Thymus (tissue), 11 donors: ENCODE measurements at regions not wholly inside any gene's neighbourhood (a gene's known extent, or its start where the extent isn't known, plus 50 kb on each side); places are given as distances from the start of the nearest gene placed in this dataset.

Experiments
- DNase-seq, 9 donors: peaks; one replicate each; pipeline ENCODE4 v3.0.0-alpha.2; 2013; ENCODE audit warnings: low spot score in 9 of 9, low read depth in 6 of 9, missing footprints in 1 of 9
- H3K27ac ChIP-seq, 2 donors: one replicate each; pipeline ENCODE4 v1.5.1; 2013; ENCODE audit warnings: control low read depth in 1 of 2, low read depth in 1 of 2, low read length in 1 of 2, mild to moderate bottlenecking in 1 of 2, moderate library complexity in 1 of 2
- H3K27me3 ChIP-seq, 2 donors: one replicate each; pipeline ENCODE4 v1.5.1; 2013; ENCODE audit warnings: low read length in 1 of 2; ENCODE audit not compliant: control insufficient read depth in 2 of 2, insufficient read depth in 1 of 2
- H3K36me3 ChIP-seq, 2 donors: one replicate each; pipeline ENCODE4 v1.5.1; 2013; ENCODE audit warnings: low read length in 1 of 2, mild to moderate bottlenecking in 1 of 2, moderate library complexity in 1 of 2; ENCODE audit not compliant: control insufficient read depth in 2 of 2, insufficient read depth in 2 of 2
- H3K4me1 ChIP-seq, 2 donors: one replicate each; pipeline ENCODE4 v1.5.1; 2013; ENCODE audit warnings: low read length in 2 of 2; ENCODE audit not compliant: control insufficient read depth in 2 of 2, insufficient read depth in 2 of 2
- H3K4me3 ChIP-seq, 2 donors: one replicate each; pipeline ENCODE4 v1.5.1; 2013; ENCODE audit warnings: low read length in 2 of 2, control low read depth in 1 of 2, mild to moderate bottlenecking in 1 of 2
- H3K9me3 ChIP-seq, 2 donors: one replicate each; pipeline ENCODE4 v1.5.1; 2013; ENCODE audit warnings: low read length in 1 of 2, mild to moderate bottlenecking in 1 of 2; ENCODE audit not compliant: control insufficient read depth in 2 of 2, insufficient read depth in 1 of 2
- WGBS: extraction: QIAGEN DNeasy Blood & Tissue Kit; methylation state at CpG from one replicate; pipeline ENCODE4 v1.1.7; 2013; 5-methylcytosine and 5-hydroxymethylcytosine counted together
- donor health status: healthy.

GRCh38 chr15:69526081-69527061, 73.8 kb downstream of the RPLP1 start:
- H3K4me3 ChIP-seq, result no peak overlapping the region
- DNase-seq, result no peak
- H3K27me3 ChIP-seq, result no peaks in the 10 kb centered on the region
- no peaks in the 10 kb centered on the region for H3K4me1 ChIP-seq
- no peak overlapping the region for H3K27ac ChIP-seq
- no peaks in the 10 kb centered on the region for H3K9me3 ChIP-seq
- H3K36me3 ChIP-seq, result no peaks in the 10 kb centered on the region
- WGBS, result 86% methylated on average over 17 of the region's 17 CpGs

DNA sequence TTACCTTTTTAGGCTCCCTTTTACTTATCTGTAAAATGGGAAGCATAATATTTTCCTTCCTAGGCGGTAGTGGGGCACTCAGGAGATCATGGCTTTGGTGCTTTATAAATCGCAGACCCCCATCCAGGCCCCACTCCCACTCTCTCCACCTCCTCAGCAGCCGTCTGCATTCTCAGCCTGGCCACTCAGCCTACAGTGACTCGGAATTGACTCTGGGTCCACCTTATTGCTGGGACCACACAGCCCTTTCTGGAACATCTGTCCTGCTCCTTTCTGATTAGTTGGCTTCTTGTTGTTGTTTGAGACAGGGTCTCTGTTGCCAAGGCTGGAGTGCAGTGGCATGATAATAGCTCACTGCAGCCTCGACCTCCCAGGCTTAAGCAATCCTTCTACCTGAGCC, 76.5 kb downstream of the RPLP1 start:
- H3K27me3 ChIP-seq, result peaks cover 0 to 2% of the 10 kb centered on the region in 2 donors

DNA sequence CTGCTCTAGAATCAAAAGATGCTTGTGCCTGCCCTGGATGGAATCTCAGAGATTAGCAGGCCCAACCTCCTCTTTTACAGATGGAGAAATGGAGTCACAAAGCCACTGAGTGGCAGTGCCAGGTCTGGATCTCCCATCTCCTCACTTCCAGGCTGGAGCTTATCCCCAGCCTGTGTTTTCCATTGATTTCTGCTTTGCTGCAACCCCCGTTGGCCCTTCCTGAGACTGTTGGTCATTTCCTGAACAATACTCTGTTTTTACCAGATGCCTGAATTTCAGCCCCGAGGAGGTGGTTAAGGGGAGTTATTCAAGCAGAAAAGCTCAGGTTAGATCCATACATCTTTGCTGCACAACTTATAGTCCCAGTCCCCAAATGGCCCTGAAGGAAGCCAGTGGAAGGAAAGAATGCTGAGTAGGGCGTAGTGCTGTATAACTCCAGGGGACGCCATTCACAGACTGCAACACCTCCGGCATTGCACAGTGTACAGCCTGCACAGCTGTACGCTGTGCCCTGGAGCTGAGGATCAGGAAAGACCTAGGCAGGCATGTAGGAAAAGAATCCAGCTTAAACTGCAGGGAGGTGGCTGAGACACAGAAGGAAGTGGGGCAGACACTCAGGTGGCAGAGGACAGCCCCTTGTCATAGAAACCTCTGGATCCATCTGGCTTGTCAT, 77.5 kb downstream of the RPLP1 start:
- Histone ChIP-seq H3K27ac (no peak overlapping the region), H3K36me3 (no peaks in the 10 kb centered on the region), H3K9me3 (no peaks in the 10 kb centered on the region), H3K4me3 (no peak overlapping the region), H3K27me3 (peaks cover 0 to 2% of the 10 kb centered on the region in 2 donors), H3K4me1 (no peaks in the 10 kb centered on the region)
- WGBS, result 74% methylated on average over 6 of the region's 6 CpGs
- no peak for DNase-seq

More for the DNA sequence above, 76.5 kb downstream of the RPLP1 start:
- WGBS, result 92% methylated on average over 5 of the region's 5 CpGs
- H3K4me3 ChIP-seq, result no peak overlapping the region
- no peak overlapping the region for H3K27ac ChIP-seq
- H3K4me1 ChIP-seq, result no peaks in the 10 kb centered on the region
- no peak for DNase-seq
- H3K36me3 ChIP-seq, result no peaks in the 10 kb centered on the region
- H3K9me3 ChIP-seq, result no peaks in the 10 kb centered on the region

DNA sequence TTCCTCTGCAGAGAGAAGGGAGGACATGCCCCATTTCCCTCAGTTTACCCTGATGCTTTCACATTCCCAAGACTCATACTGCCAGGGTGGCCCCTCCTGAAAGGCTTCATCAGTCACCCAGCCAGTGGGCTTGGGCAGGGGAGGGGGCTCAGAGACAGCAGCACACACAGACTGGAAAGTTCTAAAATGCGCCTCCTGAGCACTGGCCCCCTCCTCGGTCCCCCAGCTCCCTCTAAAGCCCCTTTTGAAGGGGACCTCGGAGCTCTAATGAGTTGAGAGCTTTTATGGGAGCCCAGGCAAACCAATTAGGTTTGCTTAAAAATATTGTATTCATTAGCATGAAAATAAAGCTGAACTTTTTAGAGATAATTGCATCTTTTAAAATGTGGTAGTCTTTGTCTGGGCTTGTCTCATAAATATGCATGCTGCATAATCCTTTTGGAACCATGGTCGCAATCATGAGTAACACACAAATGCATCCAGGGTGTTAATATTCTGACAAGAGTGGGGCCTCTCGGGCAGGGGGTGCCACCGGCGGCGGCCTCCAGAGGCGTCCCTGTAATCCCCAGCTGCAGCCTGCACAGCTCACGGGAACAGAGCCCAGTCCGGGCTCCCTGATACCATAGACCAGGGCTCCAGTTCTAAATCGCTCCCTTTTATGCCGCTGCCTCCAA, 78.5 kb downstream of the RPLP1 start:
- Histone ChIP-seq H3K4me1 (no peaks in the 10 kb centered on the region), H3K4me3 (no peak overlapping the region), H3K27me3 (peaks cover 0 to 2% of the 10 kb centered on the region in 2 donors), H3K36me3 (no peaks in the 10 kb centered on the region), H3K27ac (no peak overlapping the region), H3K9me3 (no peaks in the 10 kb centered on the region)
- DNase-seq, result no peak
- 95% methylated on average over 13 of the region's 13 CpGs for WGBS

- WGBS, result 95% methylated on average over 6 of the region's 6 CpGs
- peaks cover 0 to 2% of the 10 kb centered on the region in 2 donors for H3K27me3 ChIP-seq
- no peak for DNase-seq
Observed at GRCh38 chr15:69531665-69532027, 79.0 kb downstream of the RPLP1 start.

GRCh38 chr15:69532066-69532465, 79.4 kb downstream of the RPLP1 start:
- Histone ChIP-seq H3K4me3 (no peak overlapping the region), H3K4me1 (no peaks in the 10 kb centered on the region), H3K27me3 (peaks cover 0 to 2% of the 10 kb centered on the region in 2 donors), H3K27ac (no peak overlapping the region), H3K9me3 (no peaks in the 10 kb centered on the region), H3K36me3 (no peaks in the 10 kb centered on the region)
- 84% methylated on average over 1 of the region's 1 CpG for WGBS
- no peak for DNase-seq

More at GRCh38 chr15:69531665-69532027, 79.0 kb downstream of the RPLP1 start:
- H3K4me1 ChIP-seq, result no peaks in the 10 kb centered on the region
- H3K9me3 ChIP-seq, result no peaks in the 10 kb centered on the region
- H3K27ac ChIP-seq, result no peak overlapping the region
- no peak overlapping the region for H3K4me3 ChIP-seq
- H3K36me3 ChIP-seq, result no peaks in the 10 kb centered on the region

DNA sequence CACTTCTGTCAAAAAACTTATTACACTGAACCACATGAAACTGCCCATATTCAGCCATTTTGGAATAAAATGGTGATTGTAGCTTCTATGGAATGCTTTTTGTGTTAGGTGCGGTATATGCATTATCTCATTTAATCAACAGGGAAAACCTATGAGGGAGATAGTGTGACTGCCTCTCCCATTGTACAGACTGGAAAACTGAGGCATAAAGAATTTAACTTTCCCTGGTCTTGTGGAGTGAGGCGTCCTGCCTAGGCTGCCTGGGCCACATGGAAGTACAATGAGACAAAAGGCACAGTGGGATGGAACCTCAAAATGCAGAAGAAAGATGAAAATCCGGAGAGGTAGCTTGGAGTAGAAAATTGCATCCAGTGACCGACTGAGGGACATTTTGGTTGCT, 80.2 kb downstream of the RPLP1 start:
- 95% methylated on average over 4 of the region's 4 CpGs for WGBS
- peaks cover 0 to 2% of the 10 kb centered on the region in 2 donors for H3K27me3 ChIP-seq
- no peaks in the 10 kb centered on the region for H3K4me1 ChIP-seq
- no peaks in the 10 kb centered on the region for H3K9me3 ChIP-seq
- H3K27ac ChIP-seq, result no peak overlapping the region
- no peak overlapping the region for H3K4me3 ChIP-seq
- no peak for DNase-seq
- H3K36me3 ChIP-seq, result no peaks in the 10 kb centered on the region

- WGBS, result 74% methylated on average over 5 of the region's 5 CpGs
- Histone ChIP-seq H3K27me3 (peaks cover 0 to 2% of the 10 kb centered on the region in 2 donors), H3K36me3 (no peaks in the 10 kb centered on the region), H3K4me3 (no peak overlapping the region), H3K9me3 (no peaks in the 10 kb centered on the region), H3K4me1 (no peaks in the 10 kb centered on the region), H3K27ac (no peak overlapping the region)
- no peak for DNase-seq
Observed at GRCh38 chr15:69533522-69533921, 80.9 kb downstream of the RPLP1 start.
